GM19324 (cell line): ENCODE measurements at regions not wholly inside any gene's neighbourhood (a gene's known extent, or its start where the extent isn't known, plus 50 kb on each side); places are given as distances from the start of the nearest gene placed in this dataset.
"Not testable (repeated sequence)": the region's sequence is repeated elsewhere in the genome, so short reads cannot be mapped to it uniquely, and the experiment has no call there.

Source experiments
- ATAC-seq: cut with Tn5 transposase; IDR thresholded peaks from one replicate; pipeline ENCODE4 v1.9.1; 2021; ENCODE audit warnings: mild to moderate bottlenecking, moderate library complexity; ENCODE audit not compliant: unreplicated experiment, low FRiP score

DNA sequence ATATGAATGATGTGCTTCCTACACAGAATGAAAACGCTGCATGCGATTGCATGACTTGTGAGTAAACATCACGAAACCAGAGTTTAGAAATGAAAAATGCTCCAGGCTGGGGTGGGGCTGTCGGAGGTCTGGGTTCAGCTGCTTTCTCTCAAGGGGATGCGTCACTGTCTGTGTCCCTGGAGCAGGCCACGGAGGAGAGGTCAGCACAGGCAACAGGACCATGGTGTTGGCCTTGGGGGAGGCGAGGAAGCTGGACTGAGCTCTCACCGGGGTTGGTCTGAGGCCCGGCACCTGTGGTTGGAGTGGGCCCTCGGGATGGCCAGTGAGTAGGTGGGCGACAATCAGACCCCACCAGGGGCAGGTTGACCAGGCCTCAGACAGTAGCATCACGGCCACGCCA lies 89.0 kb upstream of the TMEM18 start:
- no peak for ATAC-seq

DNA sequence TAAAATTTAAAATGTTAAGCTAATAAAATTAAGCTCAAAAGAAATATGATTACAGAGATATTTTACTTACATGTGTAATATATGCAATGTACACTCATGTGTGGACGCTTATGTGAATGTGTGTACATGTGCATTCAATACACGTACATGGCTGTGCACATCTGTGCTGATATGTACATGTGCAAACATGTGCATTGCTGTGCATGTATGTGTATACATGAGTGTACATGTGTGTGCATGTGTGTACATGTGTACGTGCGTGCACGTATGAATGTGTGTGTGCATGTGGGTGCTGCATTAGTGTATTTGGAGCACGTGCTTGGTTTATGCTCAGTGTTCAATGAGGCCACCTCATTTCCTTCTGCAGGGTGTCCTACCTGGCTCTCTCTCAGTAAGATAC lies 88.2 kb upstream of the TMEM18 start:
- no peak for ATAC-seq

DNA sequence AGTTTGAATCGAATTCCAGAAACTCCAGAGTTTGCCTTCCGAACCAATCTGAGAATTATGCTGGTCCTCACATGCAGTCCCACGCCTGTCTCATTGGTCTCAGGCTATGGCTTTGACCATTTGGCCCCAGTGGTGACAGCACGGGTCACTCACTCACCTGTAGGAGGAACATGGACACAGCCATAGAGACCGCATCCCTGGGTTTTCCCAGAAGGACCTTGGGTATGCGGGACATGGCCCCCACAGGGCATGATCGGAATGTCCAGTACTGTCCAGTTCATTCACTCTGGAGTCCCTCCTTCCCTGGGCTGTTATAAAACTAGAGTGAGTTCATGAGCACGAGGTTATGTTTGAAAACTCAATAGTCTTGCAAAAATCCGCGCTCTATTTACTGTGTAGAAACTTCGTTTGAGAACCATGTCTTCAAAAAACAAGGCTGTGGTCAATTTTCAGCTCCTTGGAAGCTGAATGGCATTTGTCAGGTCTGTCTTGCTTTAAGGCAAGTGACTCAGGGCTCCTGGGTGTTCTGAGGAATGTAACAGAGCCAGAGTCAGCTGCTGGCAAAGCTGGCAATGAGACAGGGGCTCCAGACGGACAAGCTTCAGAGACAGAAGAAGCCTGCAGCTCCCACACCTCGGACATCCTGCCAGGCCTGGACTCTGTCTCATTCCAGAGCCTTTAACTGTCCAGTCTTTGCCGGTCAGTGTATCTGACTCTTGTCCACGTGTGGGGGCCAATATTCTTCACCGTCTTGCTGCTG lies 86.7 kb upstream of the TMEM18 start:
- no peak for ATAC-seq

DNA sequence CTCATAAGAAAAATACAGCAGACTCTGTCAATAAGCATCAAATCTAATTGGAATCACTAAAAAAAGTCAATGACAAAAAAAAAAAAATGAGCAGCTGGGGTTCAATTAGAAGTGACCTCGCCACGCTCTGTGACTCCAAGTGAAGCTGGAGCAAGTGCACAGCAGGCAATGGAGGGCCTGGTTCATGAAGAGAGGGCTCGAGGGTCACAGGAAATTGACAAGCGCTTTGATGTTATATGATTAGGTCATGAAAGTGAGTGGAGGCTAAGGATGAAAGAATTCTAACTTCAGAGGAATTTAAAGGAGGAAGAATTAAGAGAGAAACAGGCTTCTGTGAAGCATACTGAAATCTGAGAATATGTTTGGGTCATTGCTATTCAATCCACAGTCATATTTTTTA lies 85.4 kb upstream of the TMEM18 start:
- ATAC-seq, result no peak

DNA sequence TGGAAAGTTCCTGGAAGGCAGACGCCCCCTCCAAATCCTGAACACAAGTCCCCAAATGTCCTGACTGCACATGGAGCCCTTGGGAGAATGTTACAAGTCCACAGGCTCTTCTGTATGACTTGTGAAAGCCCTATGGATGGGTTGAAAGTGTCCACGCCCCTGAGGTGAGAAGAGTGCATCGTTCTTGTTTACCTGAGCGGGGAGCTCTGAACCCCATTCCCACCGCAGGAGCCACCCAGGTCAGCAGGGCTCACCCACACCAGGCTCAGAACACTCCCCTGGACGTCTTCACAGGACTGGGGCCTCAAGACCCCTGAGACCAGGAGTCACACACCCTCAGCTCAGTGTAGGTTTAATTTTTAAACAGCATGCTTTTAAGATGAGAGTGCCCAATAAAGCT lies 84.2 kb upstream of the TMEM18 start:
- ATAC-seq, result no peak

DNA sequence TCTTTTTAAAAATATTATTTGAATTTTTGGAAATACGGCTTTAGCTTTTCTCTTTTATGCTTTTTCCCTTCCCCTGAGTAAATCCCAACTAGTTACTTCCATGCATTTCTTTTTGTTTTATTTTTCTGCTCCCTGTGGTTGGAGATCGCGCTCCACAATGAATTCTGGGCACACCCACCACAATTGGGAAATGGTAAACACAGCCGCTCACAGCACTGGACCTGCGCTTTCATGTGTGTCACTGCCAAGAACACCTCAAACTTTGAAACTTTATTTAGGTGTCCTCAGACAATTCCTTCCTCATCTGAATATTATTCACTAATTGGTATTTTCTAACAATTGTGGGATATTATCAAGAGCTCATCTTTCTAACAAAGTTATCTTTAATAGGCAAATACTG lies 82.8 kb upstream of the TMEM18 start:
- ATAC-seq, result no peak

DNA sequence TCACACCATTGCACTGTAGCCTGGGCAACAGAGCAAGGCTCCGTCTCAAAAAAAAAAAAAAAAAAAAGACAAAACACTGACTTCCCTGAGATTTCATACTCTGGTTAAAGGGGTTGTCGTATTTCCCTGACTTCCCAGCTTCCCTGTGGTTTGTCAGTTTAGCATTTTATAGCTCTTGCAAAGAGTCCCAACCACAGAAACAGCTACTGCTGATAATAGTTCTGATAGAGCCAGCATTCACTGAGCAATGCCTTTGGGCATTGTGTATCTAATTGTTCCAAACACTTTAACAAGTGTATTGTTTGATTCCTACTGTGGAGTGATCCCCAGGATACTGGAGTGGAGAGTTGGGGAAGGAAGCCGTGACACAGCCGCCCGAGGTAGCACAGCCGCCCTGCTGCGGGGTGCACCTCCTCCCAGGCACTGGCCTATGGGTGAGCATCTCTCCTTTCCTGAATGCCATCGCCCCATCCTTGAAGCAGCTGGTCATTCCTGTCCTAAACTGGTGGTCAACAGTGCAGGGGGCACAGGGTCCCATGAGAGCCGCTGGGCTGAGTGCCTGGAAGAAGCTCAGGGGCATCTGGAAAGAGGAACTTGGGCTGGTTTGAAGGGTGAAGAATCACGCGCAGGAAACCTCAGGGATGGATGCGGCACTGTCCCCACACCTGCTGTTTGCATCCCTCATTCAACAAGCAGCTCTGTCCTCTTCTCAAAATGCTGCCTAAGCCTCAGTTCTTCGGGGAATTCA lies 81.0 kb upstream of the TMEM18 start:
- no peak for ATAC-seq

DNA sequence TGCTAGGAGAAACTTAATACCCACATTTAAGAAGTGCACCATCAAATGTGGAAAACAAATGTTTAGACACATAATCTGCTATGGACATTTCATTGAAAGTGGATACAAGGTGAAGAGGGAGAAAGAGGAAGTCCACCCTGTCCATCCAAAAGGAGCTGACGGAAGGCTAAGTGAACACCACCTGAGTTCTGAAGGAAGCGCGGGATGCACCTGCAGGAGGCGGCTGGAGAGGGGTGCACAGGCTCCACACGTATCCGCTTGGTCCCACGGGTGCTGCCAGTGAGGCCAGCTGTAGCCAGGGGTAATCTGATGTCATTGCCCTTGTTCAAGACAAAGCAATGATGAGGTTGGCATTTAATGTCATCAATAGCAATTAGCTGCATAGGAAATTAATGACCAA lies 75.9 kb upstream of the TMEM18 start:
- ATAC-seq, result no peak

DNA sequence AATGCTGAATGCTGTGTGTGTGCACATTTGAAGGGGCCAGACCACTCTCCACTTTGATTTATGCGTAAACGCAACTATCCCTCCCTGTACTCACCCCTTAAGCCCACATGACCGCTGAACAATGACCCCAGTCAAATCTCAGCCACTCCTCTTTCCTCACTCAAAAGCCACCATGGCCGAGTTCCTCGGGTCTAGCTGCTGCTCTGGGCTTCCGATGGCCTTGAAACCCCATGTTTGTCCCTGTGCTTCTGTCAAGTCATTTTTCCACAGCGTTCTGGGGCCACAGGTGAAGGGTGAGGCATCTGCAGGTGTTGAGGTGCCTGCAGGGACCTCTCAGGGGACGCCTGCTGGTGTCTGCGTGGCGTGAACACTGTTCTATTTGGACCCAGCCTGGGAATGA lies 74.3 kb upstream of the TMEM18 start:
- no peak for ATAC-seq

DNA sequence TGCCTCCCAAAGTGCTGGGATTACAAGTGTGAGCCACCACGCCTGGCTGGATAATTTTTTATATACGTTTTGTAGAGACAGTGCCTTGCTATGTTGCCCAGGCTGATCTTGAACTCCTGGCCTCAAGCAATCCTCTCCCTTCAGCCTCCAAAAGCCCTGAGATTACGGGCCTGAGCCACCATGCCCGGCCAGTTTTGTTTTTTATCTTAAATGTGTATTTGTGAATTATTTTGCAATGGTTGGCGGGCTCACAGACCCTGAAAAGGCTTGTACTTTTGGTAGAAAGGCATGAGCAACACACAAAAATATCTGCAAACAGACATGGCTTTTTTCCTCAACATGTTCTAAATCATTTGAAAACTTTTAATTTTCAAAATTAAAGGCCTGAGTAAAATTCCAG lies 73.4 kb upstream of the TMEM18 start:
- no peak for ATAC-seq

DNA sequence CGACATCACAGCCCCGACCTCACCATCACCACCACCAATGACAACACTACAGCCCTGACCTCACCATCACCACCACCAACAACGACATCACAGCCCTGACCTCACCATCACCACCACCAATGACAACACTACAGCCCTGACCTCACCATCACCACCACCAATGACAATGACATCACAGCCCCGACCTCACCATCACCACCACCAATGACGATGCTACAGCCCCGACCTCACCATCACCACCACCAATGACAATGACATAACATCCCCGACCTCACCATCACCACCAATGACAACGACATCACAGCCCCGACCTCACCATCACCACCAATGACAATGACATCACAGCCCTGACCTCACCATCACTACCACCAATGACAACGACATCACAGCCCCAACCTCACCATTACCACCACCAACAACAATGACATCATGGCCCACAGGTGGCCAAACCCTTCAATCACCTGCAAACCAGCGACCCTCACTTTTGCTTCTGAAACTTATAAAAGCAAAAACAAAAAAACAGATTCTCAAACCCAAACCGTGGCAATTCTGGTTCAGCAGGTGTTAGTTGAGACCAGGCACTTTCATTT lies 70.7 kb upstream of the TMEM18 start:
- no peak for ATAC-seq

DNA sequence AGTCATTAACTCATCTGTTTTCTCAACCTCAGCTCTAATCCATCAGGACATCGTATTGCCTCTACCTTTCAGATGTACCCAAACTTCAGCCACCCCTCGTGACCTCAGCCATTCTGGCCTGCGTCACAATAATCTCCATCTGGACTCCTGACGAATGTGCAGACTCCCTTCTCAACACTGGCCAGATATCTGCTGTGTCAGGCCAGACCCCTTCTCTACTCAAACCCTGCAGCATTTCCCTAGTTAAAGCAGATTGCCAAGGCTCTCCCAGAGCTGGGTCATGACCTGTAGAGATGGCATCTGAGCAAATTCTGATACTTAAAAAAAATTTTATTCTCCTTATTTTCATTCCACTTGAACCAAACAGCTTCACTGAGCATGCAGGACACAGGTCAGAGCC lies 69.5 kb upstream of the TMEM18 start:
- no peak for ATAC-seq

DNA sequence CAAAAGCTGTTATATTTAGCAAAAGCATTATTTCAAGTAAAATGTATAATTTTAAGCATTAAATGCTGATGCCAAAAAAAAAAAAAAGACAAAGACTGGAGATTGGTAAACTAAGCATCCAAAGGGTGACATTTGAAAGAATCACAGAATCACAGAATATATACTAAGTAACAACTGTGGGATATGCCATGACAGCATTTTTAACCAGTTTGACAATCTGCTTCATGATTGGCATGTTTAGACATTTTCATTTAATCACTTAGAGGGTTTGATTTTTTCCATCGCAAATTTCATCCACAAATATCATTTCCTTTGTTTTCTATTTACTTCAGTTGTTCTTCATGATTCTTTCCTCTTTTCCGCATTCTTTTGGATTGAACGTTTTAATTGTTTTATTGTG lies 66.9 kb upstream of the TMEM18 start:
- no peak for ATAC-seq

DNA sequence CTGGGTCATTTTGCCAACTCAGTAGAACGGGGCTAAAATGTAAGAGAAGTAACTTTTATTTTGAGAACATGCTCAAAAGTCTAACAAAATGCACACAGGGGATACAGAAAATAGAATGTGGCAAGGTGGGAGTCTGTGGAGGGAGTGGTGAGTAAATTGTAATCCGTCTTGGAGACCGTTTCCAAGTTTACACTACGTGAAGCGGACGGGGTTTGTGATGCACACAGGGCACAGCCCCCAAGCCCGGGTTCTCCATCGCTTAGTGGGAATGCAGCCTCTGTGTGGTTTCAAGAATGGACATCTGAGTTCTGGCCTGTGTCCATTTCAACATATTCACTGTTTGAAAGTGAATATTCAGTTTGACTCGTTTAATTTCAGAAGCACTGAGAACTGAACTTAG lies 65.0 kb upstream of the TMEM18 start:
- no peak for ATAC-seq

DNA sequence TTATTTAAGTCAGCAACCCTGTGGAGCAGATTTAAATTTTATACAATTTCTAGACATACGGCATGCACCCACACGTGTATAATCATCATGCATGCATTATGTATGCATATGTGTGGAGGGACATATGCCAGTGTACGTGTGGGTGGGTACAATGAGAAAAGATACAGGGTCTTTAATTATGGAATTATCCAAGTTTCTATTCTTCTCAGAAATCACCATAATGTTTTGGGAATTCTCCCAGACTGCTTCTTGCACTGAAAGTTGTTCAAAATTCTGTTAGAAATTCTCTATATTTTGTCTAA lies 63.9 kb upstream of the TMEM18 start:
- ATAC-seq, result no peak

DNA sequence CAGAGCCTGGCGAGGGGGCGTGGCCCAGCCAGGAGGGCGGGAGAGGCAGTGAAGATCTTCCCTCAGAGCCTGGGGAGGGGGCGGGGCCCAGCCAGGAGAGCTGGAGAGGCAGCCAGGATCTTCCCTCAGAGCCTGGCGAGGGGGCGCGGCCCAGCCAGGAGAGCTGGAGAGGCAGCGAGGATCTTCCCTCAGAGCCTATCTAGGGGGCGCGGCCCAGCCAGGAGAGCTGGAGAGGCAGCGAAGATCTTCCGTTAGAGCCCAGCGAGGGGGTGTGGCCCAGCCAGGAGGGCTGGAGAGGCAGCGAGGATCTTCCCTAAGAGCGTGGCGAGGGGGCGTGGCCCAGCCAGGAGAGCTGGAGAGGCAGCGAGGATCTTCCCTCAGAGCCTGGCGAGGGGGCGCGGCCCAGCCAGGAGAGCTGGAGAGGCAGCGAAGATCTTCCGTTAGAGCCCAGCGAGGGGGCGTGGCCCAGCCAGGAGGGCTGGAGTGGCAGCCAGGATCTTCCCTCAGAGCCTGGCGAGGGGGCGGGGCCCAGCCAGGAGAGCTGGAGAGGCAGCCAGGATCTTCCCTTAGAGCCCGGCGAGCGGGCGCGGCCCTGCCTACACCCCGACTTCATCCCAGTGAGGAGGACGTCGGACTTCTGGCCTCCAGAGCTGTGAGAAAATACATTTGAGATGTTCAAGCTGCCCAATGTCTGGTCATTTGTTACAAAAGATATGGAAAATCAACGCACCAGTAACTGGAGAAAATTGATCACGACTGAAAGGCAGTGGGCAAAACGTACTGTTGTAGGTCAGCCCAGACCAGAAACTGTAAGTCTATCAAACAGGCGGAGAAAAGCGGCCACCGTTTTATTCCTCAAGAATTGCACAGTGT lies 63.4 kb upstream of the TMEM18 start:
- peak; percentile 70 for ATAC-seq

DNA sequence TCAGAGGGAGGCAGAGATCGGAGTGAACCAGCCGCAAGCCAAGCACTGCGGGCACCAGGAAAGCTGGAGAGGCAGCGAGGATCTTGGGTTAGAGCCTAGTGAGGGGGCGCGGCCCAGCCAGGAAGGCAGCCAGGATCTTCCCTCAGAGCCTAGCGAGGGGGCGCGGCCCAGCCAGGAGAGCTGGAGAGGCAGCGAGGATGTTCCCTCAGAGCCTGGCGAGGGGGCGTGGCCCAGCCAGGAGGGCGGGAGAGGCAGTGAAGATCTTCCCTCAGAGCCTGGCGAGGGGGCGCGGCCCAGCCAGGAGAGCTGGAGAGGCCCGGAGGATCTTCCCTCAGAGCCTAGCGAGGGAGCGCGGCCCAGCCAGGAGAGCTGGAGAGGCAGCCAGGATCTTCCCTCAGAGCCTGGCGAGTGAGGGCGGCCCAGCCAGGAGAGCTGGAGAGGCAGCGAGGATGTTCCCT lies 62.7 kb upstream of the TMEM18 start:
- ATAC-seq, result not testable (repeated sequence)

DNA sequence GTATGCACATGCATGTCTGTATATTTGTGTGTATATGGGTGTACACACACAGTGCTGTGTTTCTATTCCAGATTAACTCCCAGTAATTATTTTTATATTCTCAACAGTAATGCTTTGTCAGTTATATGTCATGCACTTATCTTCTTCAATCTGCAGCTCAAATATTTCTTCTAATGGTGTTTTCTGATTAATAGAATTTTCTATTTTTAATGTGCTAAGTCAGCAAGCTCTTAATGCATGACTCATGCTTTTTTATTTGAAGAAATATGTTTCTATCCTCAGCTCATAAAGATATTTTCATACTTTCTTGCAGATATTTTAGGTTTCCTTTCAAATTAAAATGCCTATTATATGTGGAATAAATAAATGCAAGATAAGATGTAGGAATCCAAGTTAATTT lies 59.7 kb upstream of the TMEM18 start:
- ATAC-seq, result no peak

DNA sequence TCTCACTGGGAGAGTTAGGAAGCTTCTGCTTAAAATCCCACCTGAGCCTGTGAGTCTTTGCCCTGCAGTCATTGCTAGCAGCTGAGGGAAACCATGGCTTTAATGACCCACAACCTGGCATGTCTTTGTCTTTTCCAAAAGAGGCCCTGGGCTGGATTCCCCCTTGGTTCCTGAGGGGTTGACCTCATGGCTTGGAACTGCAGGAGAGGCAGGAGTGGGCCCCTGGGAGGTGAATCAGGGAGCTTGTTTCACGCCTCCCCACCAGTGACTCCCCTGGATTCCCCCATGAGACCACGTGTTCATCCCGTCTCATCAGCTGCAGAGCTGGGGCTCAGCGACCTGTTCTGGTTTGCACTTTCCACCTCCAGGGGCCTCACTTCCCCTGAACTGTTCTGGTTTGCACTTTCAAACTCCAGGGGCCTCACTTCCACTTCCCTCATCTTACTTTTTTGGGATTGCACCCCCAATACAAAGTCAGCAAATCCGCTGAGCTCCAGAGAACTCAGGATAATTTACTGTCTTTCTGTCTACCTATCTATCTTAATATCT lies 58.5 kb upstream of the TMEM18 start:
- no peak for ATAC-seq

DNA sequence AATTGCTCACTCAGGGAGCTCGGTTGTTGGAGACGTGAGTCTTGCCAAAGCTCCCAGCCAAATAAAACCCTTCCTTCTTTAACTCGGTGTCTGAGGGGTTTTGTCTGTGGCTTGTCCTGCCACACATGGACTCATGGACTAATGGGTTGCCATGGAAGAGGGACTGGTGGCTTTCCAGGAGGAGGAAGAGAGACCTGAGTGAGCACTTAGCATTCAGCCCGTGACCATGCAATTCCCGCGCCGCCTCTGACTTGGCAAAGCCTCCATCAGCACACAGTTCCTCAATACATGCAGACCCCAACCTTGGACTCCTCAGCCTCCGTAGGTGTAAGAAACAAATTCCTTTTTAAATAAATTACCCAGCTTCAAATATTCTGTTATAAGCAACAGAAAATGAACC lies 57.3 kb upstream of the TMEM18 start:
- no peak for ATAC-seq

DNA sequence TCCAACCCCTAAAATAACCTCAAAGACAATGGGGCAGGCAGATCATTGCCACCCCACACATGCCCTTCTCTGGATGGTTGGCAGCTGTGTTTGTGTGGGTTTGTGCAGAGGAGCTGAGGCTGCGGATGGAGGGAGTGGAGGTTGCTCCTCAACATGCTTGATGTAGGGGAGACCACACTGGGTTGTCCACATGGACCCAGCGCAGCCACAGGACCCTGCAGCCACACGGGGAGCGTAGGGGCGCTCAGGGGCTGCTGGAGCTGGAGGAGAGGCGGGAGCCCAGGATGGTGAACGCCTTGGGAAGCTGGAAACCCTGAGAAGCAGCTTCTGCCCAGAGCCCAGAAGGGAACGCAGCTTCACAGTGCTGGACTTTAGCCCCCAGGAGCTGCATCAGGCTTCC lies 56.3 kb upstream of the TMEM18 start:
- ATAC-seq, result no peak
